HG03064 (cell line): ENCODE measurements at regions not wholly inside any gene's neighbourhood (a gene's known extent, or its start where the extent isn't known, plus 50 kb on each side); places are given as distances from the start of the nearest gene placed in this dataset.

Experiments used
- ATAC-seq: cut with Tn5 transposase; IDR thresholded peaks from one replicate; pipeline ENCODE4 v1.9.1; 2021; ENCODE audit warnings: low read depth; ENCODE audit not compliant: unreplicated experiment

- no peak for ATAC-seq
Measured at GRCh38 chr6:117076076-117076475, 189.3 kb upstream of the VGLL2 start.

GRCh38 chr6:117077300-117077699 lies 188.1 kb upstream of the VGLL2 start:
- ATAC-seq = no peak

- ATAC-seq = no peak
Measured at GRCh38 chr6:117078624-117079023, 186.7 kb upstream of the VGLL2 start.

GRCh38 chr6:117079951-117080350 lies 185.4 kb upstream of the VGLL2 start:
- ATAC-seq = no peak

- no peak for ATAC-seq
Measured at GRCh38 chr6:117089604-117090003, 175.8 kb upstream of the VGLL2 start.

- ATAC-seq = no peak
Measured at GRCh38 chr6:117110146-117110545, 155.2 kb upstream of the VGLL2 start.

GRCh38 chr6:117110737-117111136 lies 154.6 kb upstream of the VGLL2 start:
- no peak for ATAC-seq

- no peak for ATAC-seq
Measured at GRCh38 chr6:117117652-117118051, 147.7 kb upstream of the VGLL2 start.

- no peak for ATAC-seq
Measured at GRCh38 chr6:117118490-117118889, 146.9 kb upstream of the VGLL2 start.

- no peak for ATAC-seq
Measured at GRCh38 chr6:117126213-117126612, 139.1 kb upstream of the VGLL2 start.

GRCh38 chr6:117128052-117128451 lies 137.3 kb upstream of the VGLL2 start:
- ATAC-seq = no peak

- ATAC-seq = no peak
Measured at GRCh38 chr6:117130125-117130524, 135.2 kb upstream of the VGLL2 start.

- ATAC-seq = no peak
Measured at GRCh38 chr6:117136702-117137101, 128.7 kb upstream of the VGLL2 start.

GRCh38 chr6:117137711-117138110 lies 127.6 kb upstream of the VGLL2 start:
- no peak for ATAC-seq

- ATAC-seq = no peak
Measured at GRCh38 chr6:117138425-117138824, 126.9 kb upstream of the VGLL2 start.

GRCh38 chr6:117138920-117139319 lies 126.4 kb upstream of the VGLL2 start:
- ATAC-seq = no peak

GRCh38 chr6:117142142-117142541 lies 123.2 kb upstream of the VGLL2 start:
- no peak for ATAC-seq

GRCh38 chr6:117142995-117143394 lies 122.4 kb upstream of the VGLL2 start:
- no peak for ATAC-seq

GRCh38 chr6:117143647-117144046 lies 121.7 kb upstream of the VGLL2 start:
- no peak for ATAC-seq

GRCh38 chr6:117145940-117146339 lies 119.4 kb upstream of the VGLL2 start:
- no peak for ATAC-seq

GRCh38 chr6:117149324-117149723 lies 116.0 kb upstream of the VGLL2 start:
- ATAC-seq = no peak

GRCh38 chr6:117156741-117157140 lies 108.6 kb upstream of the VGLL2 start:
- ATAC-seq = no peak

- ATAC-seq = no peak
Measured at GRCh38 chr6:117157448-117157847, 107.9 kb upstream of the VGLL2 start.
